T47D (cell line): ENCODE measurements at regions not wholly inside any gene's neighbourhood (a gene's known extent, or its start where the extent isn't known, plus 50 kb on each side); places are given as distances from the start of the nearest gene placed in this dataset.
A peak's percentile ranks its signal among the peaks of the same experiment; 100 is the strongest.

ENCODE experiments used
- DNase-seq, 2 experiments: peaks; one replicate each; pipeline versions ENCODE4 v3.0.0 to v3.0.0-alpha.2; 2011 to 2012; ENCODE audit warnings: low read depth in 1 of 2, low spot score in 1 of 2
- JUND ChIP-seq: IDR thresholded peaks from 2 replicates; pipeline ENCODE4 v1.6.1; 2012; ENCODE audit warnings: low read depth
- in situ Hi-C: cut with HindIII; loops from 2 replicates; pipeline ENCODE4 v1.10.0; 2016; ENCODE audit warnings: low sequenced_read_pairs, low pct_unique_long_range_greater_than_20kb

DNA sequence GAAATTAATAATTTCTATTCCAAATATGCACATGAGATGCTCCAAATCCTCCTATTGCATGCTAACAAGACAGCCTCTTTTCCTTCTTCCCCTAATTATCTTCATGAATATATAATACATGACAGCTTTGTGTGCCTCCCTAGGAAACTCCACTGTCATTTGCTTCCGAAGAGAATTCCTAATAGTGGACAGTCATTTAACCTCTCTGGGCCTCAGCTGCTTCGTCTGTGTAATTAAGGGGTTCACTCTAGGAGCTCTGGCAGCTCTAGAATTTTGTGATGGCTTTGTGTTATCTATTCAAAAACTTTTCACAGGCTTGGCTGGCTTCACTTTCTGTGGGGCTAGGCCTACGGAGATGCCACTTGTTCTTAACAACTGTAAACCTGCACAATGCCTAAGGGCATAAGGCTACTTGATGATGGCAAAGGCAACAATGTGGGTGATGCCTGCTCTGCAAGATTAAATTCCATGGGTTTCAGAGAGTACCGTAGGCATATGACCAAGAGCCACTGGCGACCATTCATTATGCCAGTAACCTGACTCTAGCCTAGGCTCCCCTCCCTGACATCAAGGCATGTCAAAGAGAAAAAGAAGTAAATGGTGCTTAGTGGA is 333.8 kb upstream of the UMPS start:
- in situ Hi-C loops = no loop called here
- no peak for TF ChIP-seq JUND
- DNase-seq = no peak

DNA sequence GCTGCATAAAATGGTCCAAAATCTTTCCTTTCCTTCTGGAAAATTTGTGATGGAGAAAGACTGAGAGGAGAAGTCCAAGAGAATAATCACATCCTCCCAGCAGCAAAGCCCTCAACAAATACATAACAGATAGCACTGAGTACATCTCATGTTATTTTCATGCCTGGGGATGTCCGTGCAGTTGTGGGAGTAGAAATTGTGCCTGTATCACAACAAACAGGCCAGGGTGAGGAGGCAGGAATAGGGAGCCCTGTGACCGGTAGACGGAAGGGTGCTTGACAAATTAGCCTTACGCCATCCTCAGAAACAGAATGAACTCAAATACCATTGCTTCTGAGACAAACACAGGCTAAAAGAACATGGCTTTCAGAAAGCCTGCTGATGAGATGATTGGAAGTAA is 333.2 kb upstream of the UMPS start:
- no peak for TF ChIP-seq JUND
- in situ Hi-C loops = no loop called here
- no peak for DNase-seq

DNA sequence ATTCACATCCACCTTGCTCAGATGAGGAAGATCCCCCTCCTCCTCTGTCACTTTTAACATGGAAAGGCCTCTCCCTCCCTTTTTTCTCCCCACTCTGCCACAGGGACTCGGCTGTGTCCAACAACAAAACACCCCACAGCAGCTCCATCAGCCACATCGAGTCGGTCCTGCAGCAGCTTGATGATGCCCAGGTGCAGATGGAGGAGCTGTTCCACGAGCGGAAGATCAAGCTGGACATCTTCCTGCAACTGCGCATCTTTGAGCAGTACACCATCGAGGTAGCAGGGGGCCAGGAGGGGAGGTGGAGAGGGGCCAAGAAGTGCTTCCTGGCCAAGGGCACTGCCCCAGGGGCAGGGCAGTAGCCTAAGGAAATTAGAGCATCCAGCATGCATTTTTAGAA is 331.7 kb upstream of the UMPS start:
- no peak for DNase-seq
- in situ Hi-C loops = no loop called here
- TF ChIP-seq JUND = no peak

DNA sequence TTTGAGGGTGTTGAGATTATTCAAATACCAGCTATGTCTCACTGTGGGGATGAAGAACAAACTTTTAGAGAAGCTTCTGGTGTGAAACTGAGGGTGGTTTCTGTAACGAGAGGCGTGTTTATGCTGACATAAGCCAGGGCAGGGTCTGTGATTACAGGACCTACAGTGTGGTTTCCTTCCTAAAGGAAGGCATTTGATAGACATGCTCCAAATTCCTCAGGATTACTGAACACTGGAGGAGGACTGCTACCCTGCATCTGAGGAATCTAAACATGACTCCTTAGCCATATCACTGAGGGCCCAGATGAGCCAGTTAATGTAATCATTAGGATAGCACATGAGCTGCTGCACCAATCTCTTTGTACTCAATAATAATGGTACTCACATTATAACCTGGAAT is 328.4 kb upstream of the UMPS start:
- TF ChIP-seq JUND = no peak
- in situ Hi-C loops = no loop called here
- DNase-seq = no peak

DNA sequence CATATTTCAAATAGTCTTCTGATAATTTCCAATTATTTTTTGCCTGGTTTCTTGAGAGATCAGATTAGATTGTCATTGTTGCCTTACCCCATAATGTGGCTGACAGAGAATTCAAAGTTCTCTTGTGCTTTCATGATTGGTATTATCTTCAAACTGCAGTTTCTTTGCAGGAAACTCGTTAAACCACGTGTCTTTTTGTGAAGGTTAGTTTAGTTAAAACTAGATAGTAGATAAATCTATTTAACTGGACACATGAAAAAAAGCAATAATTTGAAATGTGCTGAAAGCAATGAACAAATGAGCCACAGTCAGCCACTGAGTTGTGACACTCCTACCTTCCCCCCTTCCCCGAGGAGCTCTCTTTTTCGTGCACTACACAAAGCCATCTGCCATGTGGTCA is 327.5 kb upstream of the UMPS start:
- no peak for TF ChIP-seq JUND
- DNase-seq = no peak
- in situ Hi-C loops = no loop called here

DNA sequence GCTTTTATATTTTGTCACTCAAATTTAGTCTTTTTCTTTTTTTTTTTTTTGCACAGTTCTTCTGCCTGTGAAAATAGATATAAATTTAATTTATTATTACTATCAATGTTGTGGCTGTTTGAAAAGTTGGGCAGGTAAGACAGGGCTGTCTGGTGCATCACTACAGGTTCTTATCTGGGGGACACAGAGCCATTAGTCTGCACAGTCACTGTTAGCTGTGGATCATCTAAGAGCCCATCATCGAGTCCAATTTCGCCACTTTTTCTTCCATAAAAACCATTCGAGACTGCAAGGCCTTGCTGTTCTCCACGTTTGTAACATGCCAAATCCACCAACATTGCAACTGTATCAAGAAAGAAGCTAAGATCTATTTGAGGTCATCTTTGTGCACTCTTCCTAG is 325.6 kb upstream of the UMPS start:
- no peak for DNase-seq
- in situ Hi-C loops = no loop called here
- TF ChIP-seq JUND = no peak

DNA sequence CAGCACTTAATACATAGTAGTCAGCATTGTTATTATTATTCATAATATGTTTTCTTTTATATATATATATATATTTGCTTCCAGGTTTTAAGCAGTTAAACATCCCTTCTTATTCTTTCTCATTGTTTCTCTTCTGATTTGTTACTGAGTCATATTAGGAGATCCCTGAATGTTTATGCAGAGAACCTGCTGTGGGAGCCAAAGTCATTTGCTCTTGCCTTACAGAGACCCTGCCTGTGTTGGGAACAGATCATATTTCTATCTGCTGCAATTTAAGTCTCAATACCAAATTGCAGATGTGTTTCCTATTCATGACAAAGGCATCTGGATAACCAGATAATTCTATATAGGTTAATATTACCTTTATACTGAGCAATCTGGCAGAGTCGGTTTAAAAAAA is 323.0 kb upstream of the UMPS start:
- no peak for DNase-seq
- in situ Hi-C loops = no loop called here
- no peak for TF ChIP-seq JUND

DNA sequence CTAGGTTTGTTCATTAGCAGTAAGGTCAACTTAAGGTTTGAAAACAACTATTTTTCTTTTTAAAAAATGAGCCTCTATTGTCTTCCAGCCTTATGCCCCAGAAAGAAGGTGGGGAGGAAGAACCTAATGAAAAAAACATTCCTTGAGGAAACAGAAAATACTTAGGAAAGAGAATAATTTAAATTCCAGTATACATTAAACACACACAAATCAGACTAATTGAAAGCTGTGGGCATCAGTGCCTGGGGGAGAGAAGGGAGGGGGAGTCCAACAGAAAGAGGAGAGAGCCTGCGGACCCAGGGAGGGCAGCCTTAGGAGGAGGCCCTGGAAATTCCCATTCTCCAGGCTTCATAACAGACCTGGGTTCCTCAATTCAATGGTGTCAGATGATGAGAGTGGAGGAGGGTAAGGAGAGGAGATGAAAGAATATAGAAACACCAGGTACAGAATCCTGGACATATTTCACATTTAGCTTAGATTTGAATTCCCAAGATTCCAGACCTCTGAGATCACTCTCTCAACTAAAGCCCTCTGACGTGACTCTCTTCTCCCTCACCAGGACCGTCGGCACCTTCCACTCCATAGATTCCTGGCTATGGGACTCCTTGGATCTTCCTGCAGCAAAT is 320.5 kb upstream of the UMPS start:
- peak in 1 of 2 experiments; percentile 16 for DNase-seq
- no peak for TF ChIP-seq JUND
- in situ Hi-C loops = no loop called here

DNA sequence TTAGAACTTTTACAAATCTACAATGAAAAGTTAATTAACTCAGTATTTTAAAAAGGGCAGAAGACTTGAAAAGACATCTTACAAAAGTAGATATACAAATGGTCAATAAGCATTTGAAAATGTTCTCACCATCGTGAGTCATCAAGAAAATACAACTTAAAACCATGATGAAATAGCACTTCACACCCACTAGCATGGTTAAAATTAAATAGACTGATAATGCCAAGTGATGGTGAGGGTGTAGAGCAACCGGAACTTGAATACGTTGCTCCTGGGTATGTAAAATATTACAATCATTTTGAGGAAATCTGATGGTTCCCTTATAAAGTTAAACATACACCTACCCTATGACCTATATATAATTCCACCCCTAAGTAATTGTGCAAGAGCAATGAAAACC is 319.8 kb upstream of the UMPS start:
- in situ Hi-C loops = no loop called here
- no peak for DNase-seq
- no peak for TF ChIP-seq JUND

DNA sequence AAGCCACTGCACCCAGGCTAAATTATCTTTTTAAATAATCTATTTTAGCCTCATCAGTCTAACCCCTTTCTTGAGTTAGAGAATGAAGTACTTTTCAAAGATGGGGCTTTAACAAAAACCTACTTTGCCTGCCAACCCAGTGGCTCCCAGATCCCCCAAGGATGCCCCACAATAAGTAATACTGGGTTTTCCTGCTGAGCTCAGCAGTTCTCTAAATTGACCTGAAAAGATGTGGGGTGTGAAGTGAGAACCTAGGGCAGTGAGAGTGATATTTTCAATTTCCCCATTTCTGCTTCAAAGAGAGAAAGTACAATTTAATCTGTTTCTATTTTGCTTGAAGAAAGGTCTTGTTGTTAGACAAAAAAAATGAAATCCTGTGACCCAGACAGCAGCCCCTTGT is 318.5 kb upstream of the UMPS start:
- DNase-seq = no peak
- in situ Hi-C loops = no loop called here
- TF ChIP-seq JUND = no peak

DNA sequence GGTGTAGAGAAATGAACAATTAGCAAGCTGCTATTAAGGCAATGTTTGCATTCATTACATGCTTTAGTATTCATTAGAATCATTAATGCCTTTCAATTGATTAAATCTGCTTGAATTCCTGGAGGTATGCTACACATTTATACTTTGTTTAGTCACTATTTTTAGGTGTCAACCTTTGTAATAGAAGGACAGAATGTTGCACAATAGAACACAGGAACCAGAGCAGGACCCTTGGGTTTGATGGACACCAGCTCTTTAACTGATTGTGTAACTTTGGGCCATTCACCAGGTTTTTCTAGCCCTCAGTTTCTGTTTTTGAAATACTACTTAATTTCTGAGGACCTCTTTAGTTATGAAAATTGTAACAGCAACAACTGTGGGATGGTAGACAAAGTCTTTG is 317.6 kb upstream of the UMPS start:
- DNase-seq = no peak
- in situ Hi-C loops = no loop called here
- TF ChIP-seq JUND = no peak

DNA sequence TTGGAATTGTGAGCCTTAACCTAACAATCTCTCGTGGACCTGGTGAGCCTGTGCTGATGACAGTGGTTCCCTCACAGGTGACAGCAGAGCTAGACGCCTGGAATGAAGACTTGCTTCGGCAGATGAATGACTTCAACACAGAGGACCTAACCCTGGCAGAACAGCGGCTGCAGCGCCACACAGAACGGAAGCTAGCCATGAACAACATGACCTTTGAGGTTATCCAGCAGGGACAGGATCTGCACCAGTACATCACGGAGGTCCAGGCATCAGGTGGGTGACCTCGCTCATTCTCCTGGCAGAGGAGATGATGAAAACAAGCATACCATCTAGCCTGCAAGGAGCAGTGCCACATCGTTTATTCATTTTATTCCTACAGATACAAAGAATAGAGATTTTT is 316.9 kb upstream of the UMPS start:
- in situ Hi-C loops = no loop called here
- no peak for TF ChIP-seq JUND
- DNase-seq = no peak

DNA sequence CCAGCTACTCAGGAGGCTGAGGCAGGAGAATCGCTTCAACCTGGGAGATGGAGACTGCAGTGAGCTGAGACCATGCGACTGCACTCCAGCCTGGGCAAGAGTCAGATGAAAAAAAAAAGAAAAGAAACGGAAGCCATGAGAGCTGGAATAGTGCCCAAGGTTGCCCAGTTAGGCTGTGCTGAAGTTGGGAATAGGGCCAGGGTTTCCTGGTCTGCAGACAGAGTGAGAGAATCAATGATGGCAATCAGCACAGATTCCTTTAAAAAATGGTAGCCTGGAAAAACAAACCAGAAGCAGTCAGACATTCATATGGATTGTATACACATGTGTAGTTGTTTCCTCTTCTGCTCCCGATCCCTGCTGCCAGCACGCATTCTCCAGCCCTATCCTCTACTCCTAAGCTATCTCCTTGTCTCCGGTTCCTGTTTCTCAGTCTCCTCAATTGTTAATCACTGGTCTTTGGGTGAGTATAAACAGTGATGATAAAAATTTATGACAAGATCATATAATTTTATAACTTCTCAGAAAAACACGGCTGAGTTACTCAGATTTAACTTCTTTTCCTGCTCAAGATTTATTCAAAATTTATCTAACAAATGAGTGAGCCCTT is 316.2 kb upstream of the UMPS start:
- in situ Hi-C loops = no loop called here
- no peak for DNase-seq
- no peak for TF ChIP-seq JUND
